K562 (cell line): ENCODE measurements at regions not wholly inside any gene's neighbourhood (a gene's known extent, or its start where the extent isn't known, plus 50 kb on each side); places are given as distances from the start of the nearest gene placed in this dataset.
"Not testable (repeated sequence)": the region's sequence is repeated elsewhere in the genome, so short reads cannot be mapped to it uniquely, and the experiment has no call there.

Experiments
- ATAC-seq: fragments of 200-7000 bp; cut with Tn5 transposase; 3 replicates; pipeline ENCODE4 v1.9.1; 2020; ENCODE audit warnings: moderate library complexity
- BruUV-seq: library from RNA; stranded (reverse); fragments of 400-500 nt; replicated peaks from 2 replicates; lab custom pipeline; 2021; lab: Mats Ljungman, UMichigan
- CTCF ChIA-PET: fragments of 300-600 bp; formaldehyde crosslinking; extraction: SDS; loops from one replicate; lab custom pipeline; 2021; ENCODE audit warnings: low intra/inter-chr PET ratio; lab: Yijun Ruan, JAX
- POLR2A ChIA-PET: fragments of 300-600, 350-650 bp; sonication (Branson Sonifier 250); formaldehyde crosslinking; extraction: SDS; loops from one replicate; lab custom pipeline; 2021; ENCODE audit warnings: antibody characterized with exemption, inconsistent platforms; lab: Yijun Ruan, JAX
- DNase-seq, 4 experiments: peaks; one replicate each; pipeline versions ENCODE4 v3.0.0 to v3.0.0-alpha.2; 2011 to 2018; ENCODE audit warnings: low spot score in 3 of 4, mixed read lengths in 3 of 4; ENCODE audit errors: extremely low read depth in 1 of 4
- FAIRE-seq: peaks from 2 replicates; lab custom pipeline; 2011; peaks lifted over from hg19 to GRCh38; lab: Jason Lieb, UNC
- H2AFZ ChIP-seq: 2 replicates; pipeline ENCODE4 v1.6.0; 2011; ENCODE audit warnings: low read depth, low read length, control low read depth, inconsistent platforms
- H3K27ac ChIP-seq: fragments of 200-600 bp; 3 replicates; pipeline ENCODE4 v1.8.0; 2011; ENCODE audit warnings: low read depth, mild to moderate bottlenecking, control low read depth, inconsistent platforms, low read length, moderate library complexity, mixed read lengths; ENCODE audit errors: extremely low read depth
- H3K27me3 ChIP-seq, 2 experiments: fragments of 300-600 bp in 1 of 2; 2 replicates in 1 of 2; 3 replicates in 1 of 2; pipeline versions ENCODE4 v1.6.0 to v1.8.0; 2011; ENCODE audit warnings: inconsistent platforms in 2 of 2, low read length in 2 of 2, mild to moderate bottlenecking in 1 of 2, mixed read lengths in 1 of 2, moderate library complexity in 1 of 2; ENCODE audit not compliant: control insufficient read depth in 2 of 2, insufficient read depth in 2 of 2
- H3K36me3 ChIP-seq: fragments of 300-600 bp; 3 replicates; pipeline ENCODE4 v1.8.0; 2011; ENCODE audit warnings: mild to moderate bottlenecking, low read length, inconsistent platforms; ENCODE audit not compliant: control insufficient read depth, insufficient read depth
- H3K4me1 ChIP-seq, 2 experiments: fragments of 200-600 bp in 1 of 2; replicated peaks in 1 of 2; 2 replicates in 1 of 2; 3 replicates in 1 of 2; pipeline versions ENCODE4 v1.5.1 to v1.8.0; 2011; ENCODE audit warnings: inconsistent platforms in 2 of 2, low read length in 2 of 2, mild to moderate bottlenecking in 1 of 2, mixed read lengths in 1 of 2, moderate library complexity in 1 of 2; ENCODE audit not compliant: control insufficient read depth in 2 of 2, insufficient read depth in 2 of 2
- H3K4me2 ChIP-seq: 2 replicates; pipeline ENCODE4 v1.6.1; 2011; ENCODE audit warnings: low read length, control low read depth, inconsistent platforms, mixed read lengths; ENCODE audit not compliant: insufficient read depth
- H3K4me3 ChIP-seq: fragments of 200-600 bp; sonication (generic), shearing (Covaris generic); 2 replicates; pipeline ENCODE4 v1.5.1; 2016; ENCODE audit warnings: control low read depth, inconsistent platforms
- H3K79me2 ChIP-seq: fragments of 200-600 bp; 3 replicates; pipeline ENCODE4 v1.8.0; 2011; ENCODE audit warnings: low read length, inconsistent platforms; ENCODE audit not compliant: control insufficient read depth, insufficient read depth
- H3K9ac ChIP-seq, 2 experiments: 2 replicates each; pipeline versions ENCODE4 v1.6.0 to v1.6.1; 2011; ENCODE audit warnings: low read depth in 2 of 2, low read length in 2 of 2, control low read depth in 1 of 2, inconsistent platforms in 1 of 2, mild to moderate bottlenecking in 1 of 2, mixed read lengths in 1 of 2; ENCODE audit not compliant: insufficient read depth in 1 of 2
- H3K9me1 ChIP-seq: one replicate; pipeline ENCODE4 v1.6.0; 2011; ENCODE audit warnings: inconsistent platforms, mild to moderate bottlenecking, low read length, moderate library complexity; ENCODE audit not compliant: control insufficient read depth, insufficient read depth
- H3K9me3 ChIP-seq: replicated peaks from 2 replicates; pipeline ENCODE4 v1.5.1; 2011; ENCODE audit warnings: low read depth, low read length, inconsistent platforms; ENCODE audit not compliant: control insufficient read depth, insufficient read depth
- H4K20me1 ChIP-seq: replicated peaks from 2 replicates; pipeline ENCODE4 v1.6.1; 2011; ENCODE audit warnings: low read length, inconsistent platforms, mixed read lengths; ENCODE audit not compliant: control insufficient read depth, insufficient read depth
- ARID1B ChIP-seq: fragments of 450-650 bp; IDR thresholded peaks from 2 replicates; pipeline ENCODE4 v1.6.1; 2016; ENCODE audit warnings: antibody characterized with exemption, mild to moderate bottlenecking, inconsistent platforms
- HOXB6 ChIP-seq: fragments of 250-450 bp; sonication (Bioruptor Pico); IDR thresholded peaks from 2 replicates; pipeline ENCODE4 v1.5.1; 2022; ENCODE audit warnings: mild to moderate bottlenecking, borderline replicate concordance
- KAT7 ChIP-seq: sonication (generic); formaldehyde crosslinking; IDR thresholded peaks from 2 replicates; pipeline ENCODE4 v1.8.0; 2022; ENCODE audit warnings: missing genetic modification reagents, mild to moderate bottlenecking, borderline replicate concordance
- NFYB ChIP-seq: IDR thresholded peaks from 2 replicates; pipeline ENCODE4 v1.6.1; 2011; ENCODE audit warnings: mild to moderate bottlenecking, moderate library complexity; ENCODE audit not compliant: insufficient read length; ENCODE audit errors: extremely low read depth
- PHF8 ChIP-seq: fragments of 200-600 bp; sonication (generic); IDR thresholded peaks from 2 replicates; pipeline ENCODE4 v1.6.1; 2012; ENCODE audit warnings: mixed run types, mild to moderate bottlenecking, inconsistent platforms, low read length, moderate library complexity, borderline replicate concordance
- SMC3 ChIP-seq: conservative IDR thresholded peaks from 2 replicates; pipeline ENCODE4 v1.6.1; 2011; ENCODE audit warnings: low read depth, low read length, improper control_type of control experiment; ENCODE audit not compliant: insufficient read depth
- TFAM ChIP-seq: fragments of 250-450 bp; sonication (Bioruptor Pico); conservative IDR thresholded peaks from 2 replicates; pipeline ENCODE4 v1.5.0; 2021; ENCODE audit warnings: mild to moderate bottlenecking, moderate library complexity
- ZEB2 ChIP-seq: fragments of 450-650 bp; IDR thresholded peaks from 2 replicates; pipeline ENCODE4 v1.6.1; 2016
- ZFP30 ChIP-seq: fragments of 250-450 bp; sonication (Bioruptor Pico); IDR thresholded peaks from 2 replicates; pipeline ENCODE4 v1.8.0; 2022; ENCODE audit warnings: moderate library complexity, mild to moderate bottlenecking, inconsistent platforms, borderline replicate concordance
- ZNF134 ChIP-seq: fragments of 250-450 bp; sonication (Bioruptor Pico); conservative IDR thresholded peaks from 2 replicates; pipeline ENCODE4 v1.4.0; 2020
- ZNF24 ChIP-seq: fragments of 450-650 bp; IDR thresholded peaks from 2 replicates; pipeline ENCODE4 v1.6.1; 2016
- ZNF41 ChIP-seq: fragments of 250-450 bp; sonication (Bioruptor Pico); conservative IDR thresholded peaks from 2 replicates; pipeline ENCODE4 v1.4.0; 2020; ENCODE audit warnings: mild to moderate bottlenecking
- ZNF584 ChIP-seq: fragments of 200-800 bp; sonication (Bioruptor generic); IDR thresholded peaks from 2 replicates; pipeline ENCODE4 v1.6.1; 2016; ENCODE audit warnings: low read depth, mild to moderate bottlenecking, missing genetic modification characterization, missing compliant biosample characterization
- ZSCAN32 ChIP-seq: fragments of 450-650 bp; formaldehyde crosslinking; IDR thresholded peaks from 2 replicates; pipeline ENCODE4 v1.4.0; 2020; ENCODE audit warnings: mild to moderate bottlenecking, moderate library complexity
- WGBS: fragments of 100-300 bp; shearing (Covaris generic); methylation state at CpG from one replicate; pipeline ENCODE4 v1.1.6; 2016; ENCODE audit warnings: low coverage, mixed read lengths; ENCODE audit not compliant: insufficient coverage; ENCODE audit errors: missing lambda C conversion rate; 5-methylcytosine and 5-hydroxymethylcytosine counted together
- in situ Hi-C: fragments of 300-500 bp; cut with MboI; formaldehyde crosslinking; loops from 4 replicates; pipeline ENCODE4 v1.15.0; 2018; ENCODE audit warnings: inconsistent platforms, mixed read lengths
- intact Hi-C: fragments of 100-400 bp; cut with micrococcal nuclease; formaldehyde crosslinking; loops from 2 replicates; pipeline ENCODE4 v1.14.2; 2022
- TF ChIP-seq, protein P1 (sequence below): sonication (generic); formaldehyde crosslinking; IDR thresholded peaks from 2 replicates; pipeline ENCODE4 v1.8.0; 2022; ENCODE audit warnings: missing genetic modification reagents, mild to moderate bottlenecking, moderate library complexity, borderline replicate concordance

DNA sequence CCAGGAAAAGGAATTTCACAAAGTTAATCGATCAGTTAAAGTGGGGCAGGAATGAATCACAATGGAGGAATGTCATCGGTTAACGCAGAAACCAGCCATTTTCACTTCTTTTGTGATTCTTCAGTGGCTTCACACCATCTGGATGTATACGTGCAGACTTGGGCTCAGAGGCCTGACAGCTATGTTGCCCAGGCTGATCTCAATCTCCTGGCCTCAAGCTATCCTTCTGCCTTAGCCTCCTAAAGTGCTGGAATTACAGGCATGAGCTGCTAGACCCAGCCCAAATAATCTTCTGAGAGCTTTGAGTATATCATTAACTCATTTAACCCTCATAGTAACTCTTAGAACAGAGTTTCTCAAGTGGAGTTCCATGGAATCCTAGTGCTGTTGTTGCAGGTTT, 126.5 kb upstream of the VANGL1 start (continued):
- TF ChIP-seq, protein P1, sequence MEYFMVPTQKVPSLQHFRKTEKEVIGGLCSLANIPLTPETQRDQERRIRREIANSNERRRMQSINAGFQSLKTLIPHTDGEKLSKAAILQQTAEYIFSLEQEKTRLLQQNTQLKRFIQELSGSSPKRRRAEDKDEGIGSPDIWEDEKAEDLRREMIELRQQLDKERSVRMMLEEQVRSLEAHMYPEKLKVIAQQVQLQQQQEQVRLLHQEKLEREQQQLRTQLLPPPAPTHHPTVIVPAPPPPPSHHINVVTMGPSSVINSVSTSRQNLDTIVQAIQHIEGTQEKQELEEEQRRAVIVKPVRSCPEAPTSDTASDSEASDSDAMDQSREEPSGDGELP (CRISPR knock-in tag): no peak
- TF ChIP-seq, all 486 proteins: peak for 0

DNA sequence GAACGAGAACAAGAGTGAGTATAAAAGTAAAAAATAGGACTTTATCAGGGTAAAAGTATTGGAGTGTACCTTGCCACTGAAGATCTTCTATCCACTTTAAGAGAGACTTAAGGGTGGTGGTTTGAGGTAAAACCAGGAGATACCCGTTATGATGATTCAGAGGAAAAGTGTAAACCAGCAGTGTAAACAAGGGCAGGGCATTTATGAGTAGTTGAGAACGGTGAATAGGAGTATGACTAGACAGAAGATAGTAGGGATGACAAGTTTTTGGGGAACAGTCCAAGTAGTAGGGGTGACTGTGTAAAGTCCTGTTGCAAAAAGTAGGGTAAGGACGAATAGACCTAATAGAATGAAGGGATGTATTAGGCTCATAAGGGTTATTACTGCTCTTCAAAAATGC, 131.5 kb upstream of the VANGL1 start:
- FAIRE-seq, H3K9me3 ChIP-seq, H3K4me3 ChIP-seq, H3K4me2 ChIP-seq, H3K4me1 ChIP-seq, H3K9me1 ChIP-seq, H3K79me2 ChIP-seq, H3K36me3 ChIP-seq, intact Hi-C loops, H3K9ac ChIP-seq, in situ Hi-C loops, H4K20me1 ChIP-seq, POLR2A ChIA-PET, H3K27ac ChIP-seq, CTCF ChIA-PET, DNase-seq, BruUV-seq, H3K27me3 ChIP-seq, ATAC-seq, H2AFZ ChIP-seq: not testable (repeated sequence)
- WGBS: 0% methylated on average over 4 of the region's 4 CpGs

DNA sequence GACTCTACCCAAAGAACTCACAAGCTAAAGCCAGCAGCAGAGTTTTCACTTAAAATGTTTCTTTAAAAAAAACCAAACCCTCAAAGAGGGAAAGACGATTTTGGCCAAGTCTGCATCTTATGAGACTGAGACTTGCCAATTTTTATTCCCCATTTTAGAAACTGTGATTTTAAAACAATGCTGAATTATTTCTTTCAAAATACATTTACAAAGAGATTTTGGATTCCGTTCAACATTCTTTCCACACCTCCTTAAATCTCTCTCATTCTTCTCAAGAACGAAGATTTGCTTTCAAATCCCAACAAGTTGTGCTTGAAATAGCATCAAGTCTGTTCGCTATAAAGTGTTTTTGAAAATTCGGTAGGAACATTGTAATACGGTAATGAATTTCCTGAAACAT, 133.9 kb upstream of the VANGL1 start:
- Histone ChIP-seq H3K4me2 (no peak overlapping the region), H3K79me2 (no peaks in the 10 kb centered on the region), H2AFZ (no peak overlapping the region), H3K27me3 (0 out of 5 replicates have a peak, but pooled peaks cover 0 to 3% of the 10 kb centered on the region in 2 experiments), H3K9ac (no peak overlapping the region), H3K36me3 (no peaks in the 10 kb centered on the region), H3K4me3 (no peak overlapping the region), H4K20me1 (no peaks in the 10 kb centered on the region), H3K4me1 (no peaks in the 10 kb centered on the region), H3K9me1 (no peaks in the 10 kb centered on the region), H3K27ac (no peak overlapping the region), H3K9me3 (no peaks in the 10 kb centered on the region)
- intact Hi-C loops (no loop called here), in situ Hi-C loops (no loop called here)
- FAIRE-seq: no peak
- WGBS: 0% methylated on average over 6 of the region's 6 CpGs
- BruUV-seq: no TSS peak
- ChIA-PET POLR2A (no interaction called here), CTCF (no interaction called here)
- DNase-seq: no peak
- ATAC-seq: no peak
- TF ChIP-seq SMC3: no peak
- TF ChIP-seq HOXB6 (CRISPR knock-in tag): no peak
- TF ChIP-seq ZNF134 (CRISPR knock-in tag): no peak
- no peak for TF ChIP-seq ARID1B
- no peak for TF ChIP-seq ZNF584 (CRISPR knock-in tag)
- no peak for TF ChIP-seq ZEB2
- no peak for TF ChIP-seq ZNF24
- TF ChIP-seq ZNF41 (CRISPR knock-in tag): no peak
- TF ChIP-seq PHF8: no peak
- TF ChIP-seq TFAM (CRISPR knock-in tag): no peak
- TF ChIP-seq ZFP30 (CRISPR knock-in tag): no peak
- no peak for TF ChIP-seq NFYB
- no peak for TF ChIP-seq ZSCAN32 (CRISPR knock-in tag)
- TF ChIP-seq KAT7 (CRISPR knock-in tag): no peak
